ENCODE measurements at regions not wholly inside any gene's neighbourhood (a gene's known extent, or its start where the extent isn't known, plus 50 kb on each side); places are given as distances from the start of the nearest gene placed in this dataset.

DNA sequence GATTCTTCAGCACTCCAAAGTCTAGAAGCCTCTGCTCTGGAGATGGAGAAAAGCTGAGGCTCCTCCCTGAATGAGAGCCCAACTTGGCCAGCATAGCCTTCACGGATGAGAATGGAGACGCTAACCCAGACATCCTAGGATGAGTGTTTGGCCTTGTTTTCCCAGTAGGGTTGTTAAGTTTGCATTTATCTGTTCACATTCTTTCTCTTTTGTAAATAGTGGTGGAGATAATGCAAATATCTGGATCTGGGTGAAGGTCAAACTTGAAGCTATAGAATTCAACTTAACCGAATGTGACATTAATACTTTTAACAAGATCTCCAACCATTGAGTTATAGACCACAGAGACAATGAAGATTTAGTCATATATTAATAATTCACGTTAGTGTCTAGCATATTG is 53.4 kb upstream of the BZW1 start:
- Histone ChIP-seq H3K27ac (ENCODE audit: insufficient read depth, low read depth, low read length) (no peak overlapping the region), H3K9ac (replicated peaks; ENCODE audit: extremely low read depth, insufficient read depth, low read length) (no peak overlapping the region), H4K20me1 (replicated peaks; ENCODE audit: control insufficient read depth, extremely low read depth, insufficient read depth, low read length) (no peaks in the 10 kb centered on the region), H2AFZ (ENCODE audit: low read depth, low read length) (no peak overlapping the region), H3K27me3 (ENCODE audit: control insufficient read depth in 2 of 2, insufficient read depth in 2 of 2, low read length in 2 of 2) (no peaks in the 10 kb centered on the region), H3K4me3 (replicated peaks in 1 of 3; ENCODE audit: insufficient read depth in 1 of 3, low read depth in 1 of 3, low read length in 3 of 3) (no peak overlapping the region), H3K79me2 (ENCODE audit: control insufficient read depth, insufficient read depth, low read length) (no peaks in the 10 kb centered on the region), H3K9me3 (replicated peaks; ENCODE audit: control insufficient read depth, insufficient read depth, low read length) (no peaks in the 10 kb centered on the region), H3K4me1 (ENCODE audit: control insufficient read depth, extremely low read depth, insufficient read depth, low read length) (peaks cover 39% of the 10 kb centered on the region), H3K4me2 (ENCODE audit: insufficient read depth, low read length) (no peak overlapping the region), H3K36me3 (ENCODE audit: control insufficient read depth in 2 of 2, extremely low read depth in 1 of 2, insufficient read depth in 2 of 2, low read length in 2 of 2) (no peaks in the 10 kb centered on the region), H3K9me1 (replicated peaks; ENCODE audit: control insufficient read depth, extremely low read depth, insufficient read depth, low read length) (no peaks in the 10 kb centered on the region)
- CTCF ChIA-PET: no interaction called here
- DNase-seq (ENCODE audit: low read depth, low spot score) (no peak), FAIRE-seq (no peak)
- no peak for TF ChIP-seq MYC (IDR thresholded peaks at IDR 0.05; ENCODE audit: low read depth, low read length)
- no peak for TF ChIP-seq FOS (IDR thresholded peaks at IDR 0.05; ENCODE audit: borderline replicate concordance, insufficient read depth, low read length)
- no peak for TF ChIP-seq JUN (IDR thresholded peaks at IDR 0.05; ENCODE audit: borderline replicate concordance, insufficient read depth, insufficient read length, low read depth)
- no peak for TF ChIP-seq POLR2AphosphoS5 (IDR thresholded peaks at IDR 0.05; ENCODE audit: insufficient read depth, low read depth, low read length)
- no peak for TF ChIP-seq EZH2 (IDR thresholded peaks at IDR 0.05; ENCODE audit: borderline replicate concordance, low read depth, low read length, severe bottlenecking)
- TF ChIP-seq, protein P1, sequence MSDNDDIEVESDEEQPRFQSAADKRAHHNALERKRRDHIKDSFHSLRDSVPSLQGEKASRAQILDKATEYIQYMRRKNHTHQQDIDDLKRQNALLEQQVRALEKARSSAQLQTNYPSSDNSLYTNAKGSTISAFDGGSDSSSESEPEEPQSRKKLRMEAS (IDR thresholded peaks at IDR 0.05; ENCODE audit: insufficient read depth, insufficient read length): no peak
- TF ChIP-seq, protein P2, sequence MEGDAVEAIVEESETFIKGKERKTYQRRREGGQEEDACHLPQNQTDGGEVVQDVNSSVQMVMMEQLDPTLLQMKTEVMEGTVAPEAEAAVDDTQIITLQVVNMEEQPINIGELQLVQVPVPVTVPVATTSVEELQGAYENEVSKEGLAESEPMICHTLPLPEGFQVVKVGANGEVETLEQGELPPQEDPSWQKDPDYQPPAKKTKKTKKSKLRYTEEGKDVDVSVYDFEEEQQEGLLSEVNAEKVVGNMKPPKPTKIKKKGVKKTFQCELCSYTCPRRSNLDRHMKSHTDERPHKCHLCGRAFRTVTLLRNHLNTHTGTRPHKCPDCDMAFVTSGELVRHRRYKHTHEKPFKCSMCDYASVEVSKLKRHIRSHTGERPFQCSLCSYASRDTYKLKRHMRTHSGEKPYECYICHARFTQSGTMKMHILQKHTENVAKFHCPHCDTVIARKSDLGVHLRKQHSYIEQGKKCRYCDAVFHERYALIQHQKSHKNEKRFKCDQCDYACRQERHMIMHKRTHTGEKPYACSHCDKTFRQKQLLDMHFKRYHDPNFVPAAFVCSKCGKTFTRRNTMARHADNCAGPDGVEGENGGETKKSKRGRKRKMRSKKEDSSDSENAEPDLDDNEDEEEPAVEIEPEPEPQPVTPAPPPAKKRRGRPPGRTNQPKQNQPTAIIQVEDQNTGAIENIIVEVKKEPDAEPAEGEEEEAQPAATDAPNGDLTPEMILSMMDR (IDR thresholded peaks at IDR 0.05; ENCODE audit: extremely low read depth in 1 of 2, insufficient read depth in 1 of 2, low read depth in 1 of 2, low read length in 2 of 2): no peak
- TF ChIP-seq POLR2A (IDR thresholded peaks at IDR 0.05; ENCODE audit: low read depth, low read length): no peak
- TF ChIP-seq GATA2 (IDR thresholded peaks at IDR 0.05; ENCODE audit: insufficient read depth, insufficient read length, low read depth, low read length): no peak
- dilution Hi-C loops (cut with MboI; ENCODE audit: extremely low pct_ligation_motif_present, low sequenced_read_pairs): no loop called here
- POLR2A ChIA-PET: no interaction called here
- intact Hi-C loops (cut with micrococcal nuclease): no loop called here
- BruUV-seq (replicated peaks): no TSS peak

Measured in endothelial cell of umbilical vein (primary cell).